Panc1 (cell line): ENCODE measurements at regions not wholly inside any gene's neighbourhood (a gene's known extent, or its start where the extent isn't known, plus 50 kb on each side); places are given as distances from the start of the nearest gene placed in this dataset.

Source experiments
- ATAC-seq: fragments of 200-7000 bp; cut with Tn5 transposase; 2 replicates; pipeline ENCODE4 v1.9.1; 2020; ENCODE audit warnings: mild to moderate bottlenecking, moderate library complexity
- BruUV-seq: library from RNA; stranded (reverse); fragments of 400-500 nt; replicated peaks from 2 replicates; lab custom pipeline; 2021; lab: Mats Ljungman, UMichigan
- CTCF ChIA-PET: fragments of 300-600 bp; sonication (Branson Sonifier 250); formaldehyde crosslinking; loops from one replicate; lab custom pipeline; 2022; ENCODE audit warnings: antibody characterized with exemption; lab: Charles Lee
- POLR2A ChIA-PET: fragments of 300-600 bp; sonication (Branson Sonifier 250); formaldehyde crosslinking; loops from one replicate; lab custom pipeline; 2022; ENCODE audit warnings: antibody characterized with exemption; lab: Charles Lee
- DNase-seq: peaks from one replicate; pipeline ENCODE4 v3.0.0-alpha.2; 2010; ENCODE audit warnings: low read depth, low spot score
- H3K27ac ChIP-seq: 2 replicates; pipeline ENCODE4 v1.5.1; 2011; ENCODE audit warnings: mild to moderate bottlenecking, low read length, inconsistent platforms
- H3K27me3 ChIP-seq: fragments of 200-500 bp; sonication (Bioruptor generic); 2 replicates; pipeline ENCODE4 v1.6.0; 2014; ENCODE audit warnings: low read length, inconsistent platforms; ENCODE audit not compliant: control insufficient read depth, insufficient read depth
- H3K36me3 ChIP-seq: fragments of 200-500 bp; sonication (Bioruptor generic); 2 replicates; pipeline ENCODE4 v1.5.1; 2014; ENCODE audit warnings: inconsistent platforms, mild to moderate bottlenecking, low read length, moderate library complexity; ENCODE audit not compliant: control insufficient read depth, insufficient read depth
- H3K4me1 ChIP-seq: 2 replicates; pipeline ENCODE4 v1.5.1; 2011; ENCODE audit warnings: inconsistent platforms, mild to moderate bottlenecking, low read length, moderate library complexity; ENCODE audit not compliant: control insufficient read depth, insufficient read depth
- H3K4me3 ChIP-seq, 2 experiments: 2 replicates each; pipeline ENCODE4 v1.5.1; 2011 to 2012; ENCODE audit warnings: low read depth in 2 of 2, low read length in 2 of 2, mild to moderate bottlenecking in 2 of 2, inconsistent platforms in 1 of 2, moderate library complexity in 1 of 2
- H3K9me3 ChIP-seq: fragments of 200-500 bp; sonication (Bioruptor generic); 2 replicates; pipeline ENCODE4 v1.5.1; 2014; ENCODE audit warnings: low read depth, mild to moderate bottlenecking, inconsistent platforms, low read length, moderate library complexity; ENCODE audit not compliant: control insufficient read depth, insufficient read depth
- POLR2AphosphoS5 ChIP-seq: IDR thresholded peaks from 2 replicates; pipeline ENCODE4 v1.6.1; 2012; ENCODE audit warnings: mild to moderate bottlenecking, low read depth, low read length, moderate library complexity
- SIN3A ChIP-seq: IDR thresholded peaks from 2 replicates; pipeline ENCODE4 v1.6.1; 2012; ENCODE audit warnings: low read depth, mild to moderate bottlenecking, low read length, moderate library complexity, borderline replicate concordance; ENCODE audit not compliant: insufficient read depth
- TCF7L2 ChIP-seq: IDR thresholded peaks from 2 replicates; pipeline ENCODE4 v1.6.1; 2011; ENCODE audit warnings: mild to moderate bottlenecking, low read depth, low read length, inconsistent platforms
- in situ Hi-C: cut with HindIII; loops from 2 replicates; pipeline ENCODE4 v1.10.0; 2016; ENCODE audit warnings: low sequenced_read_pairs, low pct_unique_long_range_greater_than_20kb
- intact Hi-C: fragments of 100-400 bp; cut with micrococcal nuclease; formaldehyde crosslinking; loops from one replicate; pipeline ENCODE4 v1.10.0; 2022; ENCODE audit not compliant: unreplicated experiment
- TF ChIP-seq, protein P1 (sequence below), 2 experiments: IDR thresholded peaks; 2 replicates each; pipeline ENCODE4 v1.6.1; 2011 to 2012; ENCODE audit warnings: low read depth in 2 of 2, control low read depth in 1 of 2, low read length in 1 of 2, mild to moderate bottlenecking in 1 of 2, moderate library complexity in 1 of 2; ENCODE audit not compliant: insufficient read depth in 1 of 2
- TF ChIP-seq, protein P2 (sequence below): fragments of 450-650 bp; IDR thresholded peaks from 2 replicates; pipeline ENCODE4 v1.5.1; 2017; ENCODE audit warnings: mild to moderate bottlenecking

DNA sequence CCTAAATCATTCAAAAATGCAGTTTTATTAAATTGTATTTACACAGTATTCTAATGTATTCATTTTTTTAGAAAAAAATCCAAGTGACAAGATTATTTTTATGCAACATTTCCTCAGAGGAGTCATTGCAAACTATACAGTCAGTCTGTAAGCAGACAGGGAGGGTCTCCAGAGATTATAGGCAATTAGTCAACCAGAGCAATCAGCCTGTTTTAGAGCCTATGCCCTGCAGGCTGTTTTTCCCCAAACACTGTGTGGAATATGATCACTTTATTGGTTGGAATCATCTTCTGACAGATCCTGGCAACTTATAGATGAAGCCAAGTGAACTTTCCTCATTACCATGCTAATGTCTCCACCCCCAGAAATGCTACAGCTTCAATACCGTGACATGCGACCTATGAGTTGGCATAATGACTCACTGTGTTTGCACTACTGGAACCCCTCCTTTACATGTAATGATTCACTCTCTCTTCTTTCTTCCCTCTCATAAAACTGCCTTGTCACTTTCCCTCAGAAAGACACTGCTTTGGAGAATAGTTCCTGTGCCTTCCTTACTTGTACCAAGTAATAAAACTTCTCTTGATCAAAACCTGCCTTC, 577.7 kb upstream of the FTMT start:
- in situ Hi-C loops = no loop called here
- intact Hi-C loops = no loop called here
- ChIA-PET POLR2A (no interaction called here), CTCF (no interaction called here)
- Histone ChIP-seq H3K4me1 (no peaks in the 10 kb centered on the region), H3K4me3 (no peak overlapping the region), H3K9me3 (no peaks in the 10 kb centered on the region), H3K27me3 (no peaks in the 10 kb centered on the region), H3K36me3 (no peaks in the 10 kb centered on the region), H3K27ac (no peak overlapping the region)
- ATAC-seq (peak; percentile 83), DNase-seq (peak; percentile 84)
- TF ChIP-seq SIN3A (no peak), TCF7L2 (no peak), POLR2AphosphoS5 (no peak)
- TF ChIP-seq, protein P1, sequence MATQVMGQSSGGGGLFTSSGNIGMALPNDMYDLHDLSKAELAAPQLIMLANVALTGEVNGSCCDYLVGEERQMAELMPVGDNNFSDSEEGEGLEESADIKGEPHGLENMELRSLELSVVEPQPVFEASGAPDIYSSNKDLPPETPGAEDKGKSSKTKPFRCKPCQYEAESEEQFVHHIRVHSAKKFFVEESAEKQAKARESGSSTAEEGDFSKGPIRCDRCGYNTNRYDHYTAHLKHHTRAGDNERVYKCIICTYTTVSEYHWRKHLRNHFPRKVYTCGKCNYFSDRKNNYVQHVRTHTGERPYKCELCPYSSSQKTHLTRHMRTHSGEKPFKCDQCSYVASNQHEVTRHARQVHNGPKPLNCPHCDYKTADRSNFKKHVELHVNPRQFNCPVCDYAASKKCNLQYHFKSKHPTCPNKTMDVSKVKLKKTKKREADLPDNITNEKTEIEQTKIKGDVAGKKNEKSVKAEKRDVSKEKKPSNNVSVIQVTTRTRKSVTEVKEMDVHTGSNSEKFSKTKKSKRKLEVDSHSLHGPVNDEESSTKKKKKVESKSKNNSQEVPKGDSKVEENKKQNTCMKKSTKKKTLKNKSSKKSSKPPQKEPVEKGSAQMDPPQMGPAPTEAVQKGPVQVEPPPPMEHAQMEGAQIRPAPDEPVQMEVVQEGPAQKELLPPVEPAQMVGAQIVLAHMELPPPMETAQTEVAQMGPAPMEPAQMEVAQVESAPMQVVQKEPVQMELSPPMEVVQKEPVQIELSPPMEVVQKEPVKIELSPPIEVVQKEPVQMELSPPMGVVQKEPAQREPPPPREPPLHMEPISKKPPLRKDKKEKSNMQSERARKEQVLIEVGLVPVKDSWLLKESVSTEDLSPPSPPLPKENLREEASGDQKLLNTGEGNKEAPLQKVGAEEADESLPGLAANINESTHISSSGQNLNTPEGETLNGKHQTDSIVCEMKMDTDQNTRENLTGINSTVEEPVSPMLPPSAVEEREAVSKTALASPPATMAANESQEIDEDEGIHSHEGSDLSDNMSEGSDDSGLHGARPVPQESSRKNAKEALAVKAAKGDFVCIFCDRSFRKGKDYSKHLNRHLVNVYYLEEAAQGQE (IDR thresholded peaks at IDR 0.05; ENCODE audit: insufficient read depth in 1 of 2, low read depth in 2 of 2, low read length in 1 of 2) = no peak
- TF ChIP-seq, protein P2, sequence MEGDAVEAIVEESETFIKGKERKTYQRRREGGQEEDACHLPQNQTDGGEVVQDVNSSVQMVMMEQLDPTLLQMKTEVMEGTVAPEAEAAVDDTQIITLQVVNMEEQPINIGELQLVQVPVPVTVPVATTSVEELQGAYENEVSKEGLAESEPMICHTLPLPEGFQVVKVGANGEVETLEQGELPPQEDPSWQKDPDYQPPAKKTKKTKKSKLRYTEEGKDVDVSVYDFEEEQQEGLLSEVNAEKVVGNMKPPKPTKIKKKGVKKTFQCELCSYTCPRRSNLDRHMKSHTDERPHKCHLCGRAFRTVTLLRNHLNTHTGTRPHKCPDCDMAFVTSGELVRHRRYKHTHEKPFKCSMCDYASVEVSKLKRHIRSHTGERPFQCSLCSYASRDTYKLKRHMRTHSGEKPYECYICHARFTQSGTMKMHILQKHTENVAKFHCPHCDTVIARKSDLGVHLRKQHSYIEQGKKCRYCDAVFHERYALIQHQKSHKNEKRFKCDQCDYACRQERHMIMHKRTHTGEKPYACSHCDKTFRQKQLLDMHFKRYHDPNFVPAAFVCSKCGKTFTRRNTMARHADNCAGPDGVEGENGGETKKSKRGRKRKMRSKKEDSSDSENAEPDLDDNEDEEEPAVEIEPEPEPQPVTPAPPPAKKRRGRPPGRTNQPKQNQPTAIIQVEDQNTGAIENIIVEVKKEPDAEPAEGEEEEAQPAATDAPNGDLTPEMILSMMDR = no peak
- no TSS peak for BruUV-seq

DNA sequence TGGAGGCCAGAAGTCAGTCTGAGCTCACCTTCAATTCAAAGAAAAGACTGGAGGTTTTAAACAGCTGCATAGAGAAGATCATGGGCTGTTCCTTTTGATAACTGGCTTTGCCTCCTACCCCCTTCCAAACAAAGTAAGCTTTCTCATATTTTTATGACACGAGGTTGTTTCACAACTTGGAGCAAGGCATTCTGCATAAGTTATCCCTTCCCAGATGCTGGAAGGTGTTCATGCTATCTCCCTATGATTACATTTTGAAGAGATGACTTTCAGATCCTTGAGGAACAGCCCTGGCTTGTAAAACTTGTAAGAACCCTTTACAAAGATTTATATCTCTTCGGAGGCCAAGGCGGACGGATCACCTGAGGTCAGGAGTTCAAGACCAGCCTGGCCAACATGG, 571.9 kb upstream of the FTMT start:
- DNase-seq = no peak
- H3K9me3 ChIP-seq = no peaks in the 10 kb centered on the region
- H3K4me3 ChIP-seq = no peak overlapping the region
- no peaks in the 10 kb centered on the region for H3K27me3 ChIP-seq
- H3K4me1 ChIP-seq = no peaks in the 10 kb centered on the region
- no peak overlapping the region for H3K27ac ChIP-seq
- H3K36me3 ChIP-seq = no peaks in the 10 kb centered on the region
- TF ChIP-seq TCF7L2 = no peak
- TF ChIP-seq POLR2AphosphoS5 = no peak
- no peak for TF ChIP-seq SIN3A
- TF ChIP-seq, protein P2 = no peak
- TF ChIP-seq, protein P1 (IDR thresholded peaks at IDR 0.05; ENCODE audit: insufficient read depth in 1 of 2, low read depth in 2 of 2, low read length in 1 of 2) = no peak
- no TSS peak for BruUV-seq
- in situ Hi-C loops = no loop called here
- intact Hi-C loops = no loop called here
- POLR2A ChIA-PET = no interaction called here
- CTCF ChIA-PET = no interaction called here
- ATAC-seq = no peak
